Esophagus muscularis mucosa (tissue), 3 donors: ENCODE measurements at regions not wholly inside any gene's neighbourhood (a gene's known extent, or its start where the extent isn't known, plus 50 kb on each side); places are given as distances from the start of the nearest gene placed in this dataset.

ENCODE experiments used
- EP300 ChIP-seq: sonication (generic); formaldehyde crosslinking; IDR thresholded peaks from one replicate; pipeline ENCODE4 v1.6.1; 2017; ENCODE audit warnings: antibody characterized with exemption
- TF ChIP-seq, protein P1 (sequence below), 3 experiments: fragments of 200-600 bp in 2 of 3; fragments of 450-650 bp in 1 of 3; sonication (generic) in 2 of 3; IDR thresholded peaks; one replicate each; pipeline ENCODE4 v1.5.1; 2017 to 2019; ENCODE audit warnings: antibody characterized with exemption in 3 of 3, mild to moderate bottlenecking in 2 of 3, moderate library complexity in 1 of 3

DNA sequence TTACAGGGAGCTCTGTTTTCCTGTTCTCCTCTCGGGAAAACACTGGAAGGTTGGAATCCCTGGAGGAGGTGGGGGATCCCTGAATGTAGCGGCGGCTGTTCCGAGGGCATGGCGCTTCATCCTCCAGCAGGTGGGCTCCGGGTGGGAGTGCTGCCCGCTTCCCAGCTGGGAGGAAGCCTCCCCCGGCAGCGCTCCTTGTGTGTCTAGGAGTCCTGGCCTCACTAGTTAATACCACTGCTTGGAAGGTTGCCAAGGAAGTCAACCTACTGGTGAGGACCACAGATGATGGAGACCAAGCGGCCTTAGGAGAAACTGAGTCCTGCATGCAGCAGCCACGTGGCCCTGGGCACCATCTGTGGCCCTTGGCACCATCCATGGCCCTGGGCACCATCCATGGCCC is 151.9 kb upstream of the PFKP start:
- TF ChIP-seq, protein P1, sequence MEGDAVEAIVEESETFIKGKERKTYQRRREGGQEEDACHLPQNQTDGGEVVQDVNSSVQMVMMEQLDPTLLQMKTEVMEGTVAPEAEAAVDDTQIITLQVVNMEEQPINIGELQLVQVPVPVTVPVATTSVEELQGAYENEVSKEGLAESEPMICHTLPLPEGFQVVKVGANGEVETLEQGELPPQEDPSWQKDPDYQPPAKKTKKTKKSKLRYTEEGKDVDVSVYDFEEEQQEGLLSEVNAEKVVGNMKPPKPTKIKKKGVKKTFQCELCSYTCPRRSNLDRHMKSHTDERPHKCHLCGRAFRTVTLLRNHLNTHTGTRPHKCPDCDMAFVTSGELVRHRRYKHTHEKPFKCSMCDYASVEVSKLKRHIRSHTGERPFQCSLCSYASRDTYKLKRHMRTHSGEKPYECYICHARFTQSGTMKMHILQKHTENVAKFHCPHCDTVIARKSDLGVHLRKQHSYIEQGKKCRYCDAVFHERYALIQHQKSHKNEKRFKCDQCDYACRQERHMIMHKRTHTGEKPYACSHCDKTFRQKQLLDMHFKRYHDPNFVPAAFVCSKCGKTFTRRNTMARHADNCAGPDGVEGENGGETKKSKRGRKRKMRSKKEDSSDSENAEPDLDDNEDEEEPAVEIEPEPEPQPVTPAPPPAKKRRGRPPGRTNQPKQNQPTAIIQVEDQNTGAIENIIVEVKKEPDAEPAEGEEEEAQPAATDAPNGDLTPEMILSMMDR (IDR thresholded peaks at IDR 0.05), result no peak
- TF ChIP-seq EP300, result no peak
